Liver (tissue), 8 donors: ENCODE measurements at regions not wholly inside any gene's neighbourhood (a gene's known extent, or its start where the extent isn't known, plus 50 kb on each side); places are given as distances from the start of the nearest gene placed in this dataset.

ENCODE experiments used
- DNase-seq: peaks from one replicate; pipeline ENCODE4 v3.0.0-alpha.2; 2017; ENCODE audit warnings: low spot score
- H3K27ac ChIP-seq, 2 donors: one replicate each; pipeline ENCODE4 v1.7.0; 2013; ENCODE audit warnings: inconsistent platforms in 2 of 2, low read length in 2 of 2, control low read depth in 1 of 2, low read depth in 1 of 2, mild to moderate bottlenecking in 1 of 2
- H3K27me3 ChIP-seq, 4 donors: one replicate each; pipeline versions ENCODE4 v1.6.1 to v1.7.0; 2013; ENCODE audit warnings: low read length in 3 of 4, inconsistent platforms in 1 of 4, mild to moderate bottlenecking in 1 of 4, moderate library complexity in 1 of 4; ENCODE audit not compliant: control insufficient read depth in 4 of 4, insufficient read depth in 4 of 4
- H3K36me3 ChIP-seq, 4 donors: one replicate each; pipeline versions ENCODE4 v1.6.1 to v1.7.0; 2013; ENCODE audit warnings: low read length in 3 of 4, mild to moderate bottlenecking in 3 of 4, low read depth in 1 of 4, moderate library complexity in 1 of 4; ENCODE audit not compliant: control insufficient read depth in 4 of 4, insufficient read depth in 3 of 4
- H3K4me1 ChIP-seq, 4 donors: one replicate each; pipeline versions ENCODE4 v1.6.1 to v1.7.0; 2013; ENCODE audit warnings: low read length in 3 of 4, mild to moderate bottlenecking in 3 of 4, moderate library complexity in 1 of 4; ENCODE audit not compliant: control insufficient read depth in 4 of 4, insufficient read depth in 4 of 4
- H3K4me3 ChIP-seq, 3 donors: one replicate each; pipeline versions ENCODE4 v1.6.1 to v1.7.0; 2013; ENCODE audit warnings: low read length in 3 of 3, control low read depth in 1 of 3, low read depth in 1 of 3, mild to moderate bottlenecking in 1 of 3
- H3K9ac ChIP-seq, 2 donors: one replicate each; pipeline ENCODE4 v1.7.0; 2013; ENCODE audit warnings: low read length in 2 of 2, mild to moderate bottlenecking in 2 of 2, moderate library complexity in 2 of 2, control low read depth in 1 of 2, low read depth in 1 of 2
- H3K9me3 ChIP-seq, 4 donors: one replicate each; pipeline versions ENCODE4 v1.6.1 to v1.7.0; 2013; ENCODE audit warnings: low read length in 3 of 4; ENCODE audit not compliant: control insufficient read depth in 4 of 4
- ATF3 ChIP-seq: IDR thresholded peaks from 2 replicates; pipeline ENCODE4 v1.6.1; 2016; ENCODE audit warnings: antibody characterized with exemption
- CTCF ChIP-seq: fragments of 150-350 bp; IDR thresholded peaks from 2 replicates; pipeline ENCODE4 v1.5.1; 2017; ENCODE audit warnings: improper control_type of control experiment, low read depth, low read length; ENCODE audit not compliant: missing input control
- FOXA1 ChIP-seq: IDR thresholded peaks from 2 replicates; pipeline ENCODE4 v1.6.1; 2016; ENCODE audit warnings: antibody characterized with exemption
- HNF4A ChIP-seq, 2 donors: conservative IDR thresholded peaks; 2 replicates each; pipeline ENCODE4 v1.6.1; 2016; ENCODE audit warnings: antibody characterized with exemption in 2 of 2, mild to moderate bottlenecking in 2 of 2
- HNF4G ChIP-seq: IDR thresholded peaks from 2 replicates; pipeline ENCODE4 v1.6.1; 2016; ENCODE audit warnings: antibody characterized with exemption
- MAX ChIP-seq: IDR thresholded peaks from 2 replicates; pipeline ENCODE4 v1.6.1; 2016; ENCODE audit warnings: antibody characterized with exemption
- RAD21 ChIP-seq, 2 donors: IDR thresholded peaks; 2 replicates each; pipeline ENCODE4 v1.6.1; 2016; ENCODE audit warnings: antibody characterized with exemption in 2 of 2, mild to moderate bottlenecking in 2 of 2
- RXRA ChIP-seq, 2 donors: IDR thresholded peaks; 2 replicates each; pipeline ENCODE4 v1.6.1; 2017 to 2018; ENCODE audit warnings: antibody characterized with exemption in 2 of 2, mild to moderate bottlenecking in 1 of 2
- SP1 ChIP-seq: IDR thresholded peaks from 2 replicates; pipeline ENCODE4 v1.6.1; 2018; ENCODE audit warnings: antibody characterized with exemption, mild to moderate bottlenecking
- TAF1 ChIP-seq: conservative IDR thresholded peaks from 2 replicates; pipeline ENCODE4 v1.6.1; 2016; ENCODE audit warnings: antibody characterized with exemption, mild to moderate bottlenecking
- YY1 ChIP-seq: IDR thresholded peaks from 2 replicates; pipeline ENCODE4 v1.6.1; 2016; ENCODE audit warnings: antibody characterized with exemption, mild to moderate bottlenecking
- WGBS: extraction: QIAGEN DNeasy Blood & Tissue Kit; methylation state at CpG from one replicate; pipeline ENCODE4 v1.1.7; 2013; 5-methylcytosine and 5-hydroxymethylcytosine counted together
- donor health status: healthy.
- donor health status: healthy.
- donor health status: healthy.
- donor health status: healthy.
- donor health status: healthy.

GRCh38 chr1:209076688-209077087 is 506.8 kb upstream of the CAMK1G start:
- Histone ChIP-seq H3K27ac (no peak overlapping the region), H3K4me1 (peaks cover 2 to 12% (median 6%) of the 10 kb centered on the region in 4 donors), H3K27me3 (no peaks in the 10 kb centered on the region), H3K4me3 (no peak overlapping the region), H3K36me3 (peaks cover 0 to 1% (median 0%) of the 10 kb centered on the region in 4 donors), H3K9me3 (no peaks in the 10 kb centered on the region), H3K9ac (no peak overlapping the region)
- TF ChIP-seq HNF4G: peak; percentile 8
- TF ChIP-seq RXRA (IDR thresholded peaks at IDR 0.05): no peak
- TF ChIP-seq HNF4A (conservative IDR thresholded peaks at IDR 0.05): peak in 1 of 2 donors; percentile 33
- TF ChIP-seq TAF1: no peak
- peak; percentile 86 for TF ChIP-seq RAD21 (IDR thresholded peaks at IDR 0.05)
- peak; percentile 61 for TF ChIP-seq CTCF
- DNase-seq: no peak
- 80% methylated on average over 3 of the region's 3 CpGs for WGBS

GRCh38 chr1:209080170-209080781 is 503.2 kb upstream of the CAMK1G start:
- Histone ChIP-seq H3K4me1 (peaks cover 0 to 2% (median under 1%) of the 10 kb centered on the region in 4 donors), H3K4me3 (no peak overlapping the region), H3K36me3 (no peaks in the 10 kb centered on the region), H3K9me3 (no peaks in the 10 kb centered on the region), H3K9ac (no peak overlapping the region), H3K27ac (no peak overlapping the region), H3K27me3 (no peaks in the 10 kb centered on the region)
- DNase-seq: no peak
- WGBS: 88% methylated on average over 5 of the region's 5 CpGs
- TF ChIP-seq FOXA1: no peak

GRCh38 chr1:209086486-209087192 is 496.9 kb upstream of the CAMK1G start:
- WGBS: 79% methylated on average over 6 of the region's 6 CpGs
- no peaks in the 10 kb centered on the region for H3K27me3 ChIP-seq
- H3K27ac ChIP-seq: no peak overlapping the region
- no peak for DNase-seq
- no peak overlapping the region for H3K9ac ChIP-seq
- no peaks in the 10 kb centered on the region for H3K36me3 ChIP-seq
- H3K4me1 ChIP-seq: no peaks in the 10 kb centered on the region
- no peaks in the 10 kb centered on the region for H3K9me3 ChIP-seq
- H3K4me3 ChIP-seq: no peak overlapping the region
- TF ChIP-seq HNF4G (no peak), TAF1 (no peak), ATF3 (no peak), MAX (no peak), SP1 (no peak), YY1 (no peak)
